PC-9 (cell line): ENCODE measurements at regions not wholly inside any gene's neighbourhood (a gene's known extent, or its start where the extent isn't known, plus 50 kb on each side); places are given as distances from the start of the nearest gene placed in this dataset.

ENCODE experiments used
- BruUV-seq: library from RNA; stranded (reverse); fragments of 400-500 nt; replicated peaks from 2 replicates; lab custom pipeline; 2021; lab: Mats Ljungman, UMichigan
- CTCF ChIA-PET: fragments of 300-600 bp; sonication (Branson Sonifier 250); formaldehyde crosslinking; loops from one replicate; lab custom pipeline; 2022; ENCODE audit warnings: antibody characterized with exemption; lab: Charles Lee
- POLR2A ChIA-PET: fragments of 300-600 bp; sonication (Branson Sonifier 250); formaldehyde crosslinking; loops from one replicate; lab custom pipeline; 2022; ENCODE audit warnings: antibody characterized with exemption; ENCODE audit not compliant: unreplicated experiment; lab: Charles Lee
- DNase-seq, 2 experiments: peaks; one replicate each; pipeline versions ENCODE4 v3.0.0 to v3.0.0-alpha.2; 2015 to 2022; ENCODE audit warnings: mixed read lengths in 1 of 2
- H2AFZ ChIP-seq: fragments of 200-600 bp; sonication (generic); 2 replicates; pipeline ENCODE4 v1.8.1; 2017; ENCODE audit warnings: antibody characterized with exemption
- H3F3A ChIP-seq: fragments of 200-600 bp; sonication (generic); 2 replicates; pipeline ENCODE4 v1.8.1; 2017; ENCODE audit warnings: antibody characterized with exemption, mild to moderate bottlenecking, low read depth; ENCODE audit not compliant: insufficient read depth
- H3K27ac ChIP-seq: fragments of 200-600 bp; sonication (generic); 2 replicates; pipeline ENCODE4 v1.6.1; 2016; ENCODE audit warnings: mixed run types
- H3K27me3 ChIP-seq: fragments of 200-600 bp; sonication (generic); 2 replicates; pipeline ENCODE4 v1.6.1; 2016; ENCODE audit warnings: low read depth, mixed run types; ENCODE audit not compliant: insufficient read depth
- H3K36me3 ChIP-seq: fragments of 200-600 bp; sonication (generic); 2 replicates; pipeline ENCODE4 v1.6.1; 2016; ENCODE audit warnings: low read depth, mixed run types
- H3K4me1 ChIP-seq: fragments of 200-600 bp; sonication (generic); replicated peaks from 2 replicates; pipeline ENCODE4 v1.6.1; 2016; ENCODE audit warnings: mixed run types; ENCODE audit not compliant: insufficient read depth
- H3K4me2 ChIP-seq: fragments of 200-600 bp; sonication (generic); 2 replicates; pipeline ENCODE4 v1.6.1; 2017; ENCODE audit warnings: mixed run types
- H3K4me3 ChIP-seq: fragments of 200-600 bp; sonication (generic); 2 replicates; pipeline ENCODE4 v1.6.1; 2016; ENCODE audit warnings: mixed run types
- H3K79me2 ChIP-seq: fragments of 200-600 bp; sonication (generic); 2 replicates; pipeline ENCODE4 v1.6.1; 2017; ENCODE audit warnings: low read depth, mixed run types
- H3K9me2 ChIP-seq: fragments of 200-600 bp; sonication (generic); 2 replicates; pipeline ENCODE4 v1.8.1; 2017; ENCODE audit warnings: mild to moderate bottlenecking; ENCODE audit not compliant: insufficient read depth
- H3K9me3 ChIP-seq: fragments of 200-600 bp; sonication (generic); 2 replicates; pipeline ENCODE4 v1.8.1; 2016; ENCODE audit warnings: low read depth; ENCODE audit not compliant: insufficient read depth
- H4K20me1 ChIP-seq: fragments of 200-600 bp; sonication (generic); 2 replicates; pipeline ENCODE4 v1.8.1; 2017; ENCODE audit not compliant: insufficient read depth
- EZH2 ChIP-seq: fragments of 200-600 bp; sonication (generic); IDR thresholded peaks from 2 replicates; pipeline ENCODE4 v1.8.0; 2017; ENCODE audit warnings: antibody characterized with exemption, low read depth
- intact Hi-C: fragments of 100-400 bp; cut with micrococcal nuclease; formaldehyde crosslinking; loops from one replicate; pipeline ENCODE4 v1.10.0; 2022; ENCODE audit not compliant: unreplicated experiment
- TF ChIP-seq, protein P1 (sequence below): fragments of 200-600 bp; sonication (generic); conservative IDR thresholded peaks from 2 replicates; pipeline ENCODE4 v1.6.1; 2017; ENCODE audit warnings: mixed run types, antibody characterized with exemption, mild to moderate bottlenecking, moderate library complexity

DNA sequence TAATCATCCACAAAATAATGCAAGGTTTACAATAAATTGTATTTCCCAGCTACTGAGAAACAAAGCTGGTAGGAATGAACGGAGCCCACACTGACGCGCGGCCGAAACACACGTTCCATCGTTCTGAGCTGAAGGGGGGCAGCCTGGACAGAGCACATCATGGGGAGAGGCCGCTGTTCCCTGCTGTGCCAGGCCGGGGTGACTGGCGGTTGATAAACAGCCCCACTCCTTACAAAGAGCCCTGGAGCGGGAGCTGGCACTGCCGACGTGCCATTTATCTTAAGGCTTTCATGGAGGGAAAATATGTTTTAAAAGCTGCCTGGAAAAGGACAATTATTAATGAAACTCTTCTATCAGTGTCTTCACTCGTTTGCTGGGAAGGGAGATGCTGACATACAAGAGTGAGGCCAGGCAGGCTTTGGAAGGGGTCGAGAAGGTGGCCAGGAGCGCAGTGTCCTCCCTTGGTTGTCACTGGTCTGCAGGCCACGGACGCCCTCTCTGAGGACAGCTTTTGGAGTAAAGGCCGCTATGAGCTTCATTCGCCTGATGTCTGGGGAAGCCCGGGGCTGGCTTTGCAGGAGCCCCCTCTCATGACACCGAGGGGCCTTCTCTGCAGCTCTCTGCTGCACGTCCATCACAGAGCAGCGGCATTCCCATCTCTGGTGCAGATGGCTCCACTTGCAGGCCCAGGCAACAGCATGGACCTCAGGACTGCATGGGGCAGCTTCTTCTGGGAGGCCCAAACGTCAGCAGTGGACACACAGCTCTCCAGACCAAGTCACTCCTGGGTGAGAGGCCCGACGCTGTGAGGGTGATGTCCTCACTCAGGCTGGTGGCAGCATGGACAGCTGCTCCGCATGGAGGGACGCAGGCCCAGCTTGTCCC lies 355.3 kb upstream of the SFSWAP start:
- no TSS peak for BruUV-seq
- CTCF ChIA-PET, result no interaction called here
- POLR2A ChIA-PET, result no interaction called here

DNA sequence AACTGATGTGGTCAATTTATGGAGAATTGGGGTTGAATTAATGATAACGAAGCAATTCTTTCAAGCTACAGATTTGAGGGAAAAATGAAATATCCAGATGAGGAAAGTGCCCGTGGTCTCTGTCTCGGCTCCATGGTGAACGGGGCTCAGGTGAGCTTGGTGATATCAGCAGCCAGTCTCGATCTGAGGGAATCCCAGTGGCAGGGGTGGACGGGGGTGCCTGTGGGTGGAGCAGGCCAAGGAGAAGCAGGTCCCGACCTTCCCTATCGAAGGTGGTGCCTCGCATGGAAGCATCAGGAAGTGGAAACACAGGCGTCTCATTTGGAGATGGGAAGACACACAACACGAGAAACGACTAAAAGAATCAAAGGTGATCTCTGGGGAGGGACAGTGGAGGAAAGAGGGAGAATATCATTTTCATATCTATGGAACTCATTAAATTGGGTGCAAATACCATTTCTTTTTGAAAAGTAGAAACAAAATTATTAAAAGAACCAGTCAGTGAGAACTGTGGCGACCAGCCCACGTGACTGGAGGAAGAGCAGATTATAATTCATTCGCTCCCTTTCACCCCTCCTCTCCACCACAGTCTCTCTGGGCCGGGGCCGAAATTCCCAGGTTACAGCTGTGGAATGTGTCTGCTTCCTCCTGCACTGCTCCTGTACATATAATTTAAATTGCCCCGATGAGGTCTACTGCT lies 354.3 kb upstream of the SFSWAP start:
- intact Hi-C loops, result no loop called here
- Histone ChIP-seq H3K4me1 (no peaks in the 10 kb centered on the region), H3K9me3 (no peaks in the 10 kb centered on the region), H2AFZ (no peak overlapping the region), H3K36me3 (no peaks in the 10 kb centered on the region), H3F3A (no peaks in the 10 kb centered on the region), H3K4me3 (no peak overlapping the region), H3K79me2 (no peaks in the 10 kb centered on the region), H3K27me3 (peaks cover 68% of the 10 kb centered on the region), H3K9me2 (no peaks in the 10 kb centered on the region), H4K20me1 (no peaks in the 10 kb centered on the region), H3K4me2 (no peak overlapping the region), H3K27ac (no peak overlapping the region)
- ChIA-PET POLR2A (no interaction called here), CTCF (no interaction called here)
- TF ChIP-seq, protein P1, sequence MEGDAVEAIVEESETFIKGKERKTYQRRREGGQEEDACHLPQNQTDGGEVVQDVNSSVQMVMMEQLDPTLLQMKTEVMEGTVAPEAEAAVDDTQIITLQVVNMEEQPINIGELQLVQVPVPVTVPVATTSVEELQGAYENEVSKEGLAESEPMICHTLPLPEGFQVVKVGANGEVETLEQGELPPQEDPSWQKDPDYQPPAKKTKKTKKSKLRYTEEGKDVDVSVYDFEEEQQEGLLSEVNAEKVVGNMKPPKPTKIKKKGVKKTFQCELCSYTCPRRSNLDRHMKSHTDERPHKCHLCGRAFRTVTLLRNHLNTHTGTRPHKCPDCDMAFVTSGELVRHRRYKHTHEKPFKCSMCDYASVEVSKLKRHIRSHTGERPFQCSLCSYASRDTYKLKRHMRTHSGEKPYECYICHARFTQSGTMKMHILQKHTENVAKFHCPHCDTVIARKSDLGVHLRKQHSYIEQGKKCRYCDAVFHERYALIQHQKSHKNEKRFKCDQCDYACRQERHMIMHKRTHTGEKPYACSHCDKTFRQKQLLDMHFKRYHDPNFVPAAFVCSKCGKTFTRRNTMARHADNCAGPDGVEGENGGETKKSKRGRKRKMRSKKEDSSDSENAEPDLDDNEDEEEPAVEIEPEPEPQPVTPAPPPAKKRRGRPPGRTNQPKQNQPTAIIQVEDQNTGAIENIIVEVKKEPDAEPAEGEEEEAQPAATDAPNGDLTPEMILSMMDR, result no peak
- no peak for TF ChIP-seq EZH2
- DNase-seq, result no peak
- BruUV-seq, result no TSS peak

More for the DNA sequence above, 355.3 kb upstream of the SFSWAP start:
- Histone ChIP-seq H2AFZ (no peak overlapping the region), H3K27ac (no peak overlapping the region), H3K79me2 (no peaks in the 10 kb centered on the region), H3K9me2 (no peaks in the 10 kb centered on the region), H3K27me3 (peaks cover 68% of the 10 kb centered on the region), H3K4me1 (no peaks in the 10 kb centered on the region), H3K9me3 (no peaks in the 10 kb centered on the region), H3K4me2 (no peak overlapping the region), H3K36me3 (no peaks in the 10 kb centered on the region), H3K4me3 (no peak overlapping the region), H3F3A (no peaks in the 10 kb centered on the region), H4K20me1 (no peaks in the 10 kb centered on the region)
- DNase-seq, result no peak
- intact Hi-C loops, result no loop called here
- TF ChIP-seq, protein P1, result no peak
- TF ChIP-seq EZH2, result no peak

DNA sequence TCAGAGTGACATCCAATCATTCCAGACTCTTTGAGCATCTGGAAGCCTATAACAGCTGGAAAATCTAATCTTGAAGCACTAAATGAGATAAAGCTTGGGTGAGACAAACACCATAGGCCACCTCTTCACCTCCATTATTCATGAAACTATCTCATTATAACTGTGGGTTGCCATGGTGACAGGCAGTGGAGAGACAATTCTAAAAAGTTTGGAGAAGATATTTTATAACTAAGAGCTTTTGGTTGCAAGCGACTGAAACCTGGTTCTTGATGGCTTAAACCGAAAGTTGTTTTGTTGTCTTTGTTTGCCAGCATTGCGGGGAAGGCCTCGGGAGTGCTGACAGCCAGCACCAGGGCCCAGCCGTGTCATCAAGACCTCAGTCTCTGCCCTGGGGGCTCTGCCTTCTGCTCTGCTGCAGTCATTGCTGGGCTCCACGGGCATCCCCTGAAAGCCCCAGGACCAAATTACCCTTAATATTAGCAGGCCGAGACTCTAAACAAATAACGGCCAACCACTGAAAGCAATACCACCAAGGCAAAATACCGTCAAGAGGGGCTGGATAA lies 353.6 kb upstream of the SFSWAP start:
- CTCF ChIA-PET, result no interaction called here
- DNase-seq, result no peak
- no TSS peak for BruUV-seq

More for the DNA sequence above, 353.6 kb upstream of the SFSWAP start:
- Histone ChIP-seq H3K36me3 (no peaks in the 10 kb centered on the region), H3K4me2 (no peak overlapping the region), H3K4me3 (no peak overlapping the region), H3K27ac (no peak overlapping the region), H3K9me3 (no peaks in the 10 kb centered on the region), H2AFZ (no peak overlapping the region), H4K20me1 (no peaks in the 10 kb centered on the region), H3K79me2 (no peaks in the 10 kb centered on the region), H3K9me2 (no peaks in the 10 kb centered on the region), H3K27me3 (peaks cover 67% of the 10 kb centered on the region), H3K4me1 (no peaks in the 10 kb centered on the region), H3F3A (no peaks in the 10 kb centered on the region)
- POLR2A ChIA-PET, result no interaction called here
- intact Hi-C loops, result no loop called here
- no peak for TF ChIP-seq EZH2
- TF ChIP-seq, protein P1, result no peak
